Natural killer cell (primary cell): ENCODE measurements at regions not wholly inside any gene's neighbourhood (a gene's known extent, or its start where the extent isn't known, plus 50 kb on each side); places are given as distances from the start of the nearest gene placed in this dataset.

Source experiments
- ATAC-seq, 3 donors: fragments of 150-1000 bp in 2 of 3; fragments of 200-7000 bp in 1 of 3; cut with Tn5 transposase; 1 replicate in 1 of 3; 2 replicates in 2 of 3; pipeline ENCODE4 v1.10.0; 2021; ENCODE audit warnings: mild to moderate bottlenecking in 2 of 3, moderate library complexity in 2 of 3
- DNase-seq, 2 donors: peaks; one replicate each; pipeline versions ENCODE4 v3.0.0 to v3.0.0-alpha.2; 2013 to 2021; ENCODE audit warnings: mixed read lengths in 1 of 2
- H3K27ac ChIP-seq: one replicate; pipeline ENCODE4 v1.5.1; 2013; ENCODE audit warnings: mild to moderate bottlenecking, low read length
- H3K27me3 ChIP-seq: one replicate; pipeline ENCODE4 v1.6.1; 2013; ENCODE audit warnings: low read length; ENCODE audit not compliant: control insufficient read depth, insufficient read depth
- H3K36me3 ChIP-seq: one replicate; pipeline ENCODE4 v1.6.1; 2013; ENCODE audit warnings: low read length; ENCODE audit not compliant: control insufficient read depth, insufficient read depth
- H3K4me1 ChIP-seq: one replicate; pipeline ENCODE4 v1.6.1; 2013; ENCODE audit warnings: low read length; ENCODE audit not compliant: control insufficient read depth, insufficient read depth
- H3K4me3 ChIP-seq: one replicate; pipeline ENCODE4 v1.5.1; 2013; ENCODE audit warnings: low read length
- H3K9me3 ChIP-seq: one replicate; pipeline ENCODE4 v1.6.1; 2013; ENCODE audit warnings: low read length; ENCODE audit not compliant: control insufficient read depth, insufficient read depth
- H3K27ac Mint-ChIP-seq, 2 donors: one replicate each; pipeline ENCODE4 v1.8.0; 2022; ENCODE audit warnings: mild to moderate bottlenecking in 2 of 2, mixed read lengths in 2 of 2, moderate library complexity in 1 of 2
- H3K27me3 Mint-ChIP-seq, 2 donors: one replicate each; pipeline ENCODE4 v1.8.0; 2022; ENCODE audit warnings: low read depth in 2 of 2, mixed read lengths in 2 of 2
- H3K36me3 Mint-ChIP-seq: one replicate; pipeline ENCODE4 v1.8.0; 2022; ENCODE audit warnings: mixed read lengths
- H3K4me1 Mint-ChIP-seq, 2 donors: one replicate each; pipeline ENCODE4 v1.8.0; 2022; ENCODE audit warnings: mixed read lengths in 2 of 2
- H3K4me3 Mint-ChIP-seq: one replicate; pipeline ENCODE4 v1.8.0; 2022; ENCODE audit warnings: mild to moderate bottlenecking, moderate library complexity, mixed read lengths
- H3K9me3 Mint-ChIP-seq, 2 donors: one replicate each; pipeline ENCODE4 v1.8.0; 2022; ENCODE audit warnings: mixed read lengths in 2 of 2
- WGBS: methylation state at CpG from one replicate; pipeline ENCODE4 v1.1.7; 2013; ENCODE audit warnings: missing lambda C conversion rate; ENCODE audit not compliant: insufficient coverage; 5-methylcytosine and 5-hydroxymethylcytosine counted together
- intact Hi-C: fragments of 100-400 bp; cut with micrococcal nuclease; formaldehyde crosslinking; loops from one replicate; pipeline ENCODE4 v1.14.2; 2022
- TF ChIP-seq, protein P1 (sequence below): fragments of 200-600 bp; IDR thresholded peaks from one replicate; pipeline ENCODE4 v1.8.0; 2022; ENCODE audit warnings: antibody characterized with exemption

DNA sequence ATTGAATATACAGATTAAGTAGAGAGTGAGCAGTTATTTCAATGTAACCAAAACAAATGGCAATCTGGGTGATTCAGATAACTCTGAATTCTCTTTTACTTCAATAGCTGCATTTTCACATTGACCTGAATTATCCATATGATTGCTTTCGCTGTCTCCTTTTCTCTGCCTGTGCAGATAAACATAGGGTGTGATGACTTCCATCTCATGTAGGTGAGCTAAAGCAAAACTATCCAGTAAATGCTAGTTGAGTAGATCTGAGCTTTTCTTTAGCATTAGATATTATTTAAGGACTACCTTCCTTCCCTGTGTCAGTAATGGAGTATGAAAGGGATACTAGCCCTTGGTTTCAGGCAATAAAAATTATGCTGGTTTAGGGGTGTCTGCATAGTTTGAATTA, 288.6 kb downstream of the OXSM start:
- Mint-ChIP-seq H3K9me3 (peaks cover 0 to 3% of the 10 kb centered on the region in 2 donors), H3K27me3 (no peaks in the 10 kb centered on the region), H3K4me3 (no peak overlapping the region), H3K4me1 (no peaks in the 10 kb centered on the region), H3K27ac (no peak overlapping the region), H3K36me3 (no peaks in the 10 kb centered on the region)
- TF ChIP-seq, protein P1, sequence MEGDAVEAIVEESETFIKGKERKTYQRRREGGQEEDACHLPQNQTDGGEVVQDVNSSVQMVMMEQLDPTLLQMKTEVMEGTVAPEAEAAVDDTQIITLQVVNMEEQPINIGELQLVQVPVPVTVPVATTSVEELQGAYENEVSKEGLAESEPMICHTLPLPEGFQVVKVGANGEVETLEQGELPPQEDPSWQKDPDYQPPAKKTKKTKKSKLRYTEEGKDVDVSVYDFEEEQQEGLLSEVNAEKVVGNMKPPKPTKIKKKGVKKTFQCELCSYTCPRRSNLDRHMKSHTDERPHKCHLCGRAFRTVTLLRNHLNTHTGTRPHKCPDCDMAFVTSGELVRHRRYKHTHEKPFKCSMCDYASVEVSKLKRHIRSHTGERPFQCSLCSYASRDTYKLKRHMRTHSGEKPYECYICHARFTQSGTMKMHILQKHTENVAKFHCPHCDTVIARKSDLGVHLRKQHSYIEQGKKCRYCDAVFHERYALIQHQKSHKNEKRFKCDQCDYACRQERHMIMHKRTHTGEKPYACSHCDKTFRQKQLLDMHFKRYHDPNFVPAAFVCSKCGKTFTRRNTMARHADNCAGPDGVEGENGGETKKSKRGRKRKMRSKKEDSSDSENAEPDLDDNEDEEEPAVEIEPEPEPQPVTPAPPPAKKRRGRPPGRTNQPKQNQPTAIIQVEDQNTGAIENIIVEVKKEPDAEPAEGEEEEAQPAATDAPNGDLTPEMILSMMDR: no peak
- no peak overlapping the region for H3K27ac ChIP-seq
- no peaks in the 10 kb centered on the region for H3K4me1 ChIP-seq
- H3K9me3 ChIP-seq: no peaks in the 10 kb centered on the region
- WGBS: 100% methylated on average over 1 of the region's 1 CpG
- intact Hi-C loops: no loop called here
- no peaks in the 10 kb centered on the region for H3K27me3 ChIP-seq
- no peaks in the 10 kb centered on the region for H3K36me3 ChIP-seq
- DNase-seq: no peak
- no peak overlapping the region for H3K4me3 ChIP-seq
- no peak for ATAC-seq

DNA sequence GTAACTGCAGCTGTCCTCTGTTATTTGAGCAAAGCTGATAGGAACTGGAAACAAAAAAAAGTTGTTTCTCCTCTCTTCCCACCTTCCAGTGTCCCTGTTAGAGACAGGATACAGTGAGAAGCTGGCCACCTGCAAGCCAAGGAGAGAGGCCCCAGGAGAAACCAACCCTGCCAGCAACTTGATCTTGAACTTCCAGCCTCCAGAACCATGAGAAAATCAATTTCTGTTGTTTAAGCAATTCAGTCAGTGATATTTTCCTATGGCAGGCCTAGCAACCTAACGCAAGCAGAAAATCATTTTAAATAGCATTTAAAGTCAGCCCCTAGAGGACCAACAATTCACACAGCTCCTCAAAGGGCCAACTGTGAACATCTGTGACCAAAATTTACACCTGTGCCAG, 291.3 kb downstream of the OXSM start:
- Histone ChIP-seq H3K9me3 (no peaks in the 10 kb centered on the region), H3K36me3 (no peaks in the 10 kb centered on the region), H3K27ac (no peak overlapping the region), H3K4me1 (no peaks in the 10 kb centered on the region), H3K27me3 (no peaks in the 10 kb centered on the region), H3K4me3 (no peak overlapping the region)
- Mint-ChIP-seq H3K4me1 (no peaks in the 10 kb centered on the region), H3K4me3 (no peak overlapping the region), H3K27ac (no peak overlapping the region), H3K36me3 (no peaks in the 10 kb centered on the region), H3K27me3 (no peaks in the 10 kb centered on the region), H3K9me3 (peaks cover 0 to 9% of the 10 kb centered on the region in 2 donors)
- 86% methylated on average over 1 of the region's 1 CpG for WGBS
- intact Hi-C loops: no loop called here
- DNase-seq: no peak
- no peak for ATAC-seq
- TF ChIP-seq, protein P1: no peak

DNA sequence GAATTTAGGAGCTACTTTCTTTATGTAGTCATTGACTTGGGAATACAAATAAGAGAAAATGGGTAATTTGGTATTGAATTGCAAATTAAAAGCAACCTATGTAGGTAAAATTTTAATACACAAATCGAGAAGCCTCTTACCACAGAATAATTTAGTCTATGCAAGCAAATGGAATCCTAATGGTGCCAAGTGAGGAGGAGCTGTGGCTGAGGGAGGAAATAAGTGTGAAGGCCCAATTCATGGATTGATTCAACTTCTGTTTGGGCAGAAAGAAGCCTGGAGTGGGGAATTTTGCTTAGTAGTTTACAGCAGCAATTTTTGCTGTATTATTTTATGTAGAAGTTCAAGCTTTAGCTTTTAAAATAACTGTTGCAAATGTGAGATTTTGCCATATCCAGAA, 291.9 kb downstream of the OXSM start:
- no peak overlapping the region for H3K4me3 ChIP-seq
- ATAC-seq (no peak), DNase-seq (no peak)
- WGBS: no CpG with 5 or more reads among the region's 1 CpG
- Mint-ChIP-seq H3K27me3 (no peaks in the 10 kb centered on the region), H3K9me3 (peaks cover 0 to 9% of the 10 kb centered on the region in 2 donors), H3K4me3 (no peak overlapping the region), H3K4me1 (no peaks in the 10 kb centered on the region), H3K36me3 (no peaks in the 10 kb centered on the region), H3K27ac (no peak overlapping the region)
- H3K27ac ChIP-seq: no peak overlapping the region
- intact Hi-C loops: no loop called here
- no peaks in the 10 kb centered on the region for H3K27me3 ChIP-seq
- H3K4me1 ChIP-seq: no peaks in the 10 kb centered on the region
- H3K9me3 ChIP-seq: no peaks in the 10 kb centered on the region
- TF ChIP-seq, protein P1: no peak
- no peaks in the 10 kb centered on the region for H3K36me3 ChIP-seq

DNA sequence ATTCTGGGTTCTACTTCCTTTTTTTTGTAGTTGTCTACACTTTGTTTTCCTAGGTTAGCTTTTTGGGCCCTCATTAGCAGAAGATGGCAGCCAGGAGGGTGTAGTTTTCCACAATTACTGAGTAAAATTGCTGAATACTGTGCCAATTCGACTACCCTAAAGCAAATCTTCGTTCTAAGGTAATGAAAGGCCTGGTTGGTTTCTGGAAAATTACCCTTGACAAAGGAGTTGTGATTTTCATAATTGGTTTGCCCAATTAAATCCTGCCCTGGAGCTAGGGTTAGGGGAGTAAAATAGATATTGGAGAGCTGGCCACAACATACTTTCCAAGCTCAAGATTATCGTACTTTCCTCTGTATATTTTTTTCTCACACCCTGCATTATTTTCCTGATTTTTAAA, 293.0 kb downstream of the OXSM start:
- H3K36me3 ChIP-seq: no peaks in the 10 kb centered on the region
- intact Hi-C loops: no loop called here
- H3K27me3 ChIP-seq: no peaks in the 10 kb centered on the region
- peaks cover 7% of the 10 kb centered on the region for H3K9me3 ChIP-seq
- Mint-ChIP-seq H3K4me3 (no peak overlapping the region), H3K4me1 (no peaks in the 10 kb centered on the region), H3K27ac (no peak overlapping the region), H3K9me3 (peaks cover 0 to 10% of the 10 kb centered on the region in 2 donors), H3K27me3 (no peaks in the 10 kb centered on the region), H3K36me3 (no peaks in the 10 kb centered on the region)
- H3K27ac ChIP-seq: no peak overlapping the region
- WGBS: 93% methylated on average over 3 of the region's 3 CpGs
- ATAC-seq (no peak), DNase-seq (no peak)
- TF ChIP-seq, protein P1: no peak
- no peak overlapping the region for H3K4me3 ChIP-seq
- no peaks in the 10 kb centered on the region for H3K4me1 ChIP-seq
